K562 (cell line): ENCODE measurements at regions not wholly inside any gene's neighbourhood (a gene's known extent, or its start where the extent isn't known, plus 50 kb on each side); places are given as distances from the start of the nearest gene placed in this dataset.

Experiments
- ATAC-seq: fragments of 200-7000 bp; cut with Tn5 transposase; 3 replicates; pipeline ENCODE4 v1.9.1; 2020; ENCODE audit warnings: moderate library complexity
- BruUV-seq: library from RNA; stranded (reverse); fragments of 400-500 nt; replicated peaks from 2 replicates; lab custom pipeline; 2021; lab: Mats Ljungman, UMichigan
- CTCF ChIA-PET: fragments of 300-600 bp; formaldehyde crosslinking; extraction: SDS; loops from one replicate; lab custom pipeline; 2021; ENCODE audit warnings: low intra/inter-chr PET ratio; lab: Yijun Ruan, JAX
- POLR2A ChIA-PET: fragments of 300-600, 350-650 bp; sonication (Branson Sonifier 250); formaldehyde crosslinking; extraction: SDS; loops from one replicate; lab custom pipeline; 2021; ENCODE audit warnings: antibody characterized with exemption, inconsistent platforms; lab: Yijun Ruan, JAX
- DNase-seq, 4 experiments: peaks; one replicate each; pipeline versions ENCODE4 v3.0.0 to v3.0.0-alpha.2; 2011 to 2018; ENCODE audit warnings: low spot score in 3 of 4, mixed read lengths in 3 of 4; ENCODE audit errors: extremely low read depth in 1 of 4
- FAIRE-seq: peaks from 2 replicates; lab custom pipeline; 2011; peaks lifted over from hg19 to GRCh38; lab: Jason Lieb, UNC
- H2AFZ ChIP-seq: 2 replicates; pipeline ENCODE4 v1.6.0; 2011; ENCODE audit warnings: low read depth, low read length, control low read depth, inconsistent platforms
- H3K27ac ChIP-seq: fragments of 200-600 bp; 3 replicates; pipeline ENCODE4 v1.8.0; 2011; ENCODE audit warnings: low read depth, mild to moderate bottlenecking, control low read depth, inconsistent platforms, low read length, moderate library complexity, mixed read lengths; ENCODE audit errors: extremely low read depth
- H3K27me3 ChIP-seq, 2 experiments: fragments of 300-600 bp in 1 of 2; 2 replicates in 1 of 2; 3 replicates in 1 of 2; pipeline versions ENCODE4 v1.6.0 to v1.8.0; 2011; ENCODE audit warnings: inconsistent platforms in 2 of 2, low read length in 2 of 2, mild to moderate bottlenecking in 1 of 2, mixed read lengths in 1 of 2, moderate library complexity in 1 of 2; ENCODE audit not compliant: control insufficient read depth in 2 of 2, insufficient read depth in 2 of 2
- H3K36me3 ChIP-seq: fragments of 300-600 bp; 3 replicates; pipeline ENCODE4 v1.8.0; 2011; ENCODE audit warnings: mild to moderate bottlenecking, low read length, inconsistent platforms; ENCODE audit not compliant: control insufficient read depth, insufficient read depth
- H3K4me1 ChIP-seq, 2 experiments: fragments of 200-600 bp in 1 of 2; replicated peaks in 1 of 2; 2 replicates in 1 of 2; 3 replicates in 1 of 2; pipeline versions ENCODE4 v1.5.1 to v1.8.0; 2011; ENCODE audit warnings: inconsistent platforms in 2 of 2, low read length in 2 of 2, mild to moderate bottlenecking in 1 of 2, mixed read lengths in 1 of 2, moderate library complexity in 1 of 2; ENCODE audit not compliant: control insufficient read depth in 2 of 2, insufficient read depth in 2 of 2
- H3K4me2 ChIP-seq: 2 replicates; pipeline ENCODE4 v1.6.1; 2011; ENCODE audit warnings: low read length, control low read depth, inconsistent platforms, mixed read lengths; ENCODE audit not compliant: insufficient read depth
- H3K4me3 ChIP-seq: fragments of 200-600 bp; sonication (generic), shearing (Covaris generic); 2 replicates; pipeline ENCODE4 v1.5.1; 2016; ENCODE audit warnings: control low read depth, inconsistent platforms
- H3K79me2 ChIP-seq: fragments of 200-600 bp; 3 replicates; pipeline ENCODE4 v1.8.0; 2011; ENCODE audit warnings: low read length, inconsistent platforms; ENCODE audit not compliant: control insufficient read depth, insufficient read depth
- H3K9ac ChIP-seq, 2 experiments: 2 replicates each; pipeline versions ENCODE4 v1.6.0 to v1.6.1; 2011; ENCODE audit warnings: low read depth in 2 of 2, low read length in 2 of 2, control low read depth in 1 of 2, inconsistent platforms in 1 of 2, mild to moderate bottlenecking in 1 of 2, mixed read lengths in 1 of 2; ENCODE audit not compliant: insufficient read depth in 1 of 2
- H3K9me1 ChIP-seq: one replicate; pipeline ENCODE4 v1.6.0; 2011; ENCODE audit warnings: inconsistent platforms, mild to moderate bottlenecking, low read length, moderate library complexity; ENCODE audit not compliant: control insufficient read depth, insufficient read depth
- H3K9me3 ChIP-seq: replicated peaks from 2 replicates; pipeline ENCODE4 v1.5.1; 2011; ENCODE audit warnings: low read depth, low read length, inconsistent platforms; ENCODE audit not compliant: control insufficient read depth, insufficient read depth
- H4K20me1 ChIP-seq: replicated peaks from 2 replicates; pipeline ENCODE4 v1.6.1; 2011; ENCODE audit warnings: low read length, inconsistent platforms, mixed read lengths; ENCODE audit not compliant: control insufficient read depth, insufficient read depth
- CEBPB ChIP-seq: fragments of 450-650 bp; IDR thresholded peaks from 2 replicates; pipeline ENCODE4 v1.6.1; 2016; ENCODE audit warnings: missing genetic modification characterization, missing compliant biosample characterization
- E2F5 ChIP-seq: sonication (generic); formaldehyde crosslinking; IDR thresholded peaks from 2 replicates; pipeline ENCODE4 v1.8.0; 2022; ENCODE audit warnings: mild to moderate bottlenecking, missing genetic modification reagents
- EHMT2 ChIP-seq: fragments of 450-650 bp; IDR thresholded peaks from 2 replicates; pipeline ENCODE4 v1.6.1; 2018; ENCODE audit warnings: antibody characterized with exemption
- ELK1 ChIP-seq: sonication (generic); formaldehyde crosslinking; IDR thresholded peaks from 2 replicates; pipeline ENCODE4 v1.8.1; 2022; ENCODE audit warnings: missing genetic modification reagents
- GTF3C2 ChIP-seq: IDR thresholded peaks from 3 replicates; pipeline ENCODE4 v1.6.1; 2011; ENCODE audit warnings: borderline replicate concordance, mild to moderate bottlenecking, moderate library complexity; ENCODE audit not compliant: insufficient read length; ENCODE audit errors: extremely low read depth
- RBM22 ChIP-seq: fragments of 200-400 bp; formaldehyde crosslinking; IDR thresholded peaks from 2 replicates; pipeline ENCODE4 v1.6.1; 2018; ENCODE audit warnings: low read length, low read depth; ENCODE audit not compliant: poor library complexity, severe bottlenecking
- TARDBP ChIP-seq: fragments of 450-650 bp; IDR thresholded peaks from 2 replicates; pipeline ENCODE4 v1.6.1; 2016
- ZFP1 ChIP-seq: fragments of 450-650 bp; formaldehyde crosslinking; IDR thresholded peaks from 2 replicates; pipeline ENCODE4 v1.4.0; 2020; ENCODE audit warnings: mild to moderate bottlenecking, mixed read lengths
- WGBS: fragments of 100-300 bp; shearing (Covaris generic); methylation state at CpG from one replicate; pipeline ENCODE4 v1.1.6; 2016; ENCODE audit warnings: low coverage, mixed read lengths; ENCODE audit not compliant: insufficient coverage; ENCODE audit errors: missing lambda C conversion rate; 5-methylcytosine and 5-hydroxymethylcytosine counted together
- in situ Hi-C: fragments of 300-500 bp; cut with MboI; formaldehyde crosslinking; loops from 4 replicates; pipeline ENCODE4 v1.15.0; 2018; ENCODE audit warnings: inconsistent platforms, mixed read lengths
- intact Hi-C: fragments of 100-400 bp; cut with micrococcal nuclease; formaldehyde crosslinking; loops from 2 replicates; pipeline ENCODE4 v1.14.2; 2022

- Histone ChIP-seq H3K4me2 (no peak overlapping the region), H3K4me1 (no peaks in the 10 kb centered on the region), H3K27me3 (peaks cover 0 to 12% of the 10 kb centered on the region in 2 experiments; a peak in 1 of 5 replicates)
- ATAC-seq: no peak
- TF ChIP-seq CEBPB: 0 out of 2 replicates have a peak, but pooled peaks have one; percentile 22
- TF ChIP-seq ELK1 (CRISPR knock-in tag): no peak
- TF ChIP-seq, all 486 proteins: peak for 1
- no TSS peak for BruUV-seq
- no peaks in the 10 kb centered on the region for H4K20me1 ChIP-seq
- ChIA-PET POLR2A (no interaction called here), CTCF (no interaction called here)
- H3K36me3 ChIP-seq: no peaks in the 10 kb centered on the region
- DNase-seq (no peak), FAIRE-seq (no peak)
- in situ Hi-C loops (no loop called here), intact Hi-C loops (no loop called here)
- no peak overlapping the region for H3K9ac ChIP-seq
- H2AFZ ChIP-seq: no peak overlapping the region
- H3K9me3 ChIP-seq: no peaks in the 10 kb centered on the region
- no peaks in the 10 kb centered on the region for H3K9me1 ChIP-seq
- WGBS: 0% methylated on average over 3 of the region's 3 CpGs
- no peak overlapping the region for H3K27ac ChIP-seq
- no peak overlapping the region for H3K4me3 ChIP-seq
- H3K79me2 ChIP-seq: no peaks in the 10 kb centered on the region
Measured at GRCh38 chr2:45233301-45233700, 224.0 kb upstream of the SIX2 start.

GRCh38 chr2:45232818-45233217 lies 223.6 kb upstream of the SIX2 start:
- Histone ChIP-seq H3K36me3 (no peaks in the 10 kb centered on the region), H2AFZ (no peak overlapping the region), H3K4me3 (no peak overlapping the region), H3K4me1 (no peaks in the 10 kb centered on the region), H3K9me1 (no peaks in the 10 kb centered on the region), H3K4me2 (no peak overlapping the region), H3K27ac (no peak overlapping the region), H3K9me3 (no peaks in the 10 kb centered on the region), H3K27me3 (peaks cover 0 to 7% of the 10 kb centered on the region in 2 experiments; a peak in 1 of 5 replicates), H4K20me1 (no peaks in the 10 kb centered on the region), H3K79me2 (no peaks in the 10 kb centered on the region), H3K9ac (no peak overlapping the region)
- ATAC-seq (no peak), DNase-seq (no peak), FAIRE-seq (no peak)
- TF ChIP-seq GTF3C2 (no peak), TARDBP (no peak), E2F5 (CRISPR knock-in tag) (no peak), RBM22 (no peak), ZFP1 (no peak), EHMT2 (no peak)
- WGBS: 0% methylated on average over 1 of the region's 1 CpG
- POLR2A ChIA-PET: no interaction called here
- no TSS peak for BruUV-seq
- in situ Hi-C loops (no loop called here), intact Hi-C loops (no loop called here)
- CTCF ChIA-PET: no interaction called here
